SK-N-SH treated with all-trans-retinoic acid at 6 μM for 48 hours (cell line): ENCODE measurements at regions not wholly inside any gene's neighbourhood (a gene's known extent, or its start where the extent isn't known, plus 50 kb on each side); places are given as distances from the start of the nearest gene placed in this dataset.

ENCODE experiments used
- ATAC-seq: fragments of 200-7000 bp; cut with Tn5 transposase; 3 replicates; pipeline ENCODE4 v1.9.1; 2020; ENCODE audit warnings: mild to moderate bottlenecking, moderate library complexity
- ARNTL ChIP-seq: fragments of 450-650 bp; formaldehyde crosslinking; IDR thresholded peaks from 2 replicates; pipeline ENCODE4 v1.5.0; 2020; ENCODE audit warnings: low read depth, mild to moderate bottlenecking, moderate library complexity, borderline replicate concordance
- CREB5 ChIP-seq: fragments of 250-450 bp; sonication (Bioruptor Pico); IDR thresholded peaks from 2 replicates; pipeline ENCODE4 v1.5.1; 2020; ENCODE audit warnings: low read depth, mild to moderate bottlenecking, moderate library complexity
- CSRNP3 ChIP-seq: fragments of 250-450 bp; sonication (Bioruptor Pico); IDR thresholded peaks from 2 replicates; pipeline ENCODE4 v1.5.1; 2021; ENCODE audit warnings: mild to moderate bottlenecking, moderate library complexity
- ESRRG ChIP-seq: fragments of 250-450 bp; sonication (Bioruptor Pico); IDR thresholded peaks from 2 replicates; pipeline ENCODE4 v1.6.1; 2021; ENCODE audit warnings: mild to moderate bottlenecking
- GLIS3 ChIP-seq: fragments of 250-450 bp; sonication (Bioruptor Pico); IDR thresholded peaks from 2 replicates; pipeline ENCODE4 v1.5.0; 2020; ENCODE audit warnings: mild to moderate bottlenecking, moderate library complexity
- PATZ1 ChIP-seq: fragments of 250-450 bp; sonication (Bioruptor Pico); IDR thresholded peaks from 2 replicates; pipeline ENCODE4 v1.8.0; 2020; ENCODE audit warnings: mild to moderate bottlenecking, moderate library complexity, borderline replicate concordance
- POU6F1 ChIP-seq: fragments of 250-450 bp; sonication (Bioruptor Pico); IDR thresholded peaks from 2 replicates; pipeline ENCODE4 v1.8.0; 2021; ENCODE audit warnings: low read depth, mild to moderate bottlenecking, moderate library complexity, borderline replicate concordance
- RARB ChIP-seq: fragments of 250-450 bp; sonication (Bioruptor Pico); IDR thresholded peaks from 2 replicates; pipeline ENCODE4 v1.8.0; 2021; ENCODE audit warnings: mild to moderate bottlenecking, moderate library complexity
- SNAI2 ChIP-seq: fragments of 250-450 bp; sonication (Bioruptor Pico); IDR thresholded peaks from 2 replicates; pipeline ENCODE4 v1.5.0; 2020; ENCODE audit warnings: mild to moderate bottlenecking, moderate library complexity
- TCF4 ChIP-seq: fragments of 250-450 bp; sonication (Bioruptor Pico); IDR thresholded peaks from 2 replicates; pipeline ENCODE4 v1.8.0; 2021; ENCODE audit warnings: mild to moderate bottlenecking, moderate library complexity, borderline replicate concordance
- TOX ChIP-seq: fragments of 250-450 bp; sonication (Bioruptor Pico); IDR thresholded peaks from 2 replicates; pipeline ENCODE4 v1.8.0; 2021; ENCODE audit warnings: mild to moderate bottlenecking, moderate library complexity, borderline replicate concordance
- TSHZ2 ChIP-seq: fragments of 250-450 bp; sonication (Bioruptor Pico); IDR thresholded peaks from 2 replicates; pipeline ENCODE4 v1.5.0; 2020; ENCODE audit warnings: mild to moderate bottlenecking, moderate library complexity
- ZC3H10 ChIP-seq: fragments of 250-450 bp; sonication (Bioruptor Pico); IDR thresholded peaks from 2 replicates; pipeline ENCODE4 v1.5.1; 2021; ENCODE audit warnings: mild to moderate bottlenecking, moderate library complexity
- ZFP3 ChIP-seq: fragments of 250-450 bp; sonication (Bioruptor Pico); IDR thresholded peaks from 2 replicates; pipeline ENCODE4 v1.5.0; 2020; ENCODE audit warnings: mild to moderate bottlenecking, moderate library complexity
- ZNF565 ChIP-seq: fragments of 450-650 bp; formaldehyde crosslinking; conservative IDR thresholded peaks from 2 replicates; pipeline ENCODE4 v1.5.0; 2020; ENCODE audit warnings: low read depth, mild to moderate bottlenecking, moderate library complexity
- ZNF70 ChIP-seq: fragments of 450-650 bp; formaldehyde crosslinking; IDR thresholded peaks from 2 replicates; pipeline ENCODE4 v1.5.0; 2020; ENCODE audit warnings: mild to moderate bottlenecking, moderate library complexity
- ZNF8 ChIP-seq: fragments of 450-650 bp; formaldehyde crosslinking; IDR thresholded peaks from 2 replicates; pipeline ENCODE4 v1.5.0; 2020; ENCODE audit warnings: mild to moderate bottlenecking, moderate library complexity

DNA sequence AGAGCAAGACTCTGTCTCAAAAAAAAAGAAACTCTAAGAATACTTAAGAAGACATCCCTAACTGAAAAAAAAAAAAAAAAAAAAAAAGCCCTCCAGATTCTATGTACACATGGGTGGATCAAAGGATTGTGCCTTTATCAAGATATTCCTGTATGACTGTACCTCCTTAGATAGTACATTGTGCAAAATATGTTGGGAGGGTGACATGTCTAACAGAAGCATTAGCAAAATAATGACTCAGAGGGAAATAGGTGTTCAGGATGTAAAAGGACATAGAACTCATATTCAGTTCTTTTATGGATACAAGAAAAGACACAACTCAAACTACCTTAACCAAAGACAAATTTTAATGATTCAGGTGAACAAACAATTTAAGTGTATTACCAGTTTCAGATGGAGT lies 269.8 kb upstream of the KAZN start:
- TF ChIP-seq SNAI2 (CRISPR knock-in tag) (no peak), PATZ1 (CRISPR knock-in tag) (no peak), ZNF8 (no peak), TCF4 (CRISPR knock-in tag) (no peak), ZFP3 (no peak), POU6F1 (CRISPR knock-in tag) (no peak)
- ATAC-seq = no peak

DNA sequence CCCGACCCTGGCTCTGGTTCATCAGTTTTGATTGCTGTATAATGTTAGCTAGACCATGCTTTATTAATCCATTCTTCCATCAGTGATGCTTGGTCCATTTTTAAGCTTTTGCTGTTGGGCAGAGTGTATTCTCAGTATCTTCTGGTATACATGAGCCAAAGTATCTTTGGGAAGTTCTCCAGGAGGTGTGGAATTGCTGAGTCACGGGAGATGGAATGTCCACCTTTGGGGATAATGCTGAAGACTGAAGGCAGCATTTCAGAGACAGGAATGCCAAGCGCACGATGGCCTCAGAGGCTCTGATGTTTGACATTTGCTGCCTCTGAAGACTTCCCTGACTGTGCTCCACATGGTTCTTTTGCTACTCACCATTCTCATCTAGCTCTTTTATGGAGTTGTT lies 266.3 kb upstream of the KAZN start:
- TF ChIP-seq GLIS3 (CRISPR knock-in tag) (no peak), TOX (CRISPR knock-in tag) (no peak), RARB (CRISPR knock-in tag) (no peak), CREB5 (CRISPR knock-in tag) (no peak), ZNF70 (CRISPR knock-in tag) (no peak), SNAI2 (CRISPR knock-in tag) (no peak), ARNTL (CRISPR knock-in tag) (no peak)
- no peak for ATAC-seq

- TF ChIP-seq TOX (CRISPR knock-in tag) = no peak
- ATAC-seq = no peak
Measured at GRCh38 chr1:14334336-14335176, 263.9 kb upstream of the KAZN start.

DNA sequence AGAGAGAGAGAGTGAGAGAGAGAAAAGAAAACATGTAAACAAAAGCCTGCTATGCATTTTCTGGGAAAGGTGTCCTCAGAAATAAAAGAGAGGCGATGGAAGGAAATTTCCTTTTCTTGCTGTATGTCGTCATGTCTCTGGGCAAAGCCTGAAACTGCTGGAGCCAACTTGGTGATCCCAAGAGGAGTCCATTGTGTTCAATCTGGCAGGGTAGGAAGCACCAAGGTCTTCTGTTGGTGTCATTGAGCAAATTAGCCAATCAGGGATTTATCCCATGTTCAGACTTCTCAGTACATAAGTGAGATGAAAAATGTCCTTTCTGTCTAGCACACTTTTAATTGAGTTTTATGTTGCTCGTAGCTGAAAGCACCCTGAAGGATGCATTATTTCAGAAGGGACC lies 260.0 kb upstream of the KAZN start:
- TF ChIP-seq TOX (CRISPR knock-in tag) (no peak), ZFP3 (no peak), TSHZ2 (CRISPR knock-in tag) (no peak), SNAI2 (CRISPR knock-in tag) (no peak), TCF4 (CRISPR knock-in tag) (no peak), CSRNP3 (CRISPR knock-in tag) (no peak), ZNF565 (CRISPR knock-in tag) (no peak), ZC3H10 (CRISPR knock-in tag) (no peak), GLIS3 (CRISPR knock-in tag) (no peak), ZNF8 (no peak), CREB5 (CRISPR knock-in tag) (no peak), ESRRG (CRISPR knock-in tag) (no peak), ARNTL (CRISPR knock-in tag) (no peak), PATZ1 (CRISPR knock-in tag) (no peak)
- TF ChIP-seq, all 23 proteins: peak for 0
- no peak for ATAC-seq
